ENCODE measurements at regions not wholly inside any gene's neighbourhood (a gene's known extent, or its start where the extent isn't known, plus 50 kb on each side); places are given as distances from the start of the nearest gene placed in this dataset.

GRCh38 chr1:80910426-80910825 lies 890.3 kb upstream of the ADGRL2 start:
- TF ChIP-seq CTCF (conservative IDR thresholded peaks at IDR 0.05) = no peak
- Histone ChIP-seq H3K27me3 (ENCODE audit: control insufficient read depth, insufficient read depth, low read length, poor library complexity, severe bottlenecking) (no peaks in the 10 kb centered on the region), H3K9me3 (ENCODE audit: control insufficient read depth, low read length) (no peaks in the 10 kb centered on the region), H3K4me1 (ENCODE audit: control insufficient read depth, insufficient read depth, low read length) (no peaks in the 10 kb centered on the region), H3K27ac (ENCODE audit: low read depth, low read length) (no peak overlapping the region), H3K4me3 (ENCODE audit: low read length) (no peak overlapping the region), H3K36me3 (ENCODE audit: control insufficient read depth, insufficient read depth, low read length) (no peaks in the 10 kb centered on the region), H3K9ac (ENCODE audit: extremely low read depth, low read length, poor library complexity, severe bottlenecking) (no peak overlapping the region)
- no peaks in the 10 kb centered on the region for H3K9me3 Mint-ChIP-seq
- no peak overlapping the region for H3K4me3 Mint-ChIP-seq
- DNase-seq = no peak
- no peak overlapping the region for H3K27ac Mint-ChIP-seq
- no peaks in the 10 kb centered on the region for H3K36me3 Mint-ChIP-seq (ENCODE audit: low read depth)
- 91% methylated on average over 2 of the region's 2 CpGs; no CpG with 5 or more reads in 1 of the 2 experiments for WGBS, 2 experiments (ENCODE audit: insufficient coverage in 1 of 2, insufficient read length in 1 of 2)
- no peaks in the 10 kb centered on the region for H3K27me3 Mint-ChIP-seq (ENCODE audit: insufficient read depth)
- no peaks in the 10 kb centered on the region for H3K4me1 Mint-ChIP-seq

GRCh38 chr1:80909172-80909784 lies 891.5 kb upstream of the ADGRL2 start:
- no peak for TF ChIP-seq CTCF (conservative IDR thresholded peaks at IDR 0.05)
- Histone ChIP-seq H3K27ac (ENCODE audit: low read depth, low read length) (no peak overlapping the region), H3K4me1 (ENCODE audit: control insufficient read depth, insufficient read depth, low read length) (no peaks in the 10 kb centered on the region), H3K9me3 (ENCODE audit: control insufficient read depth, low read length) (no peaks in the 10 kb centered on the region), H3K36me3 (ENCODE audit: control insufficient read depth, insufficient read depth, low read length) (no peaks in the 10 kb centered on the region), H3K9ac (ENCODE audit: extremely low read depth, low read length, poor library complexity, severe bottlenecking) (no peak overlapping the region), H3K27me3 (ENCODE audit: control insufficient read depth, insufficient read depth, low read length, poor library complexity, severe bottlenecking) (no peaks in the 10 kb centered on the region), H3K4me3 (ENCODE audit: low read length) (no peak overlapping the region)
- no peaks in the 10 kb centered on the region for H3K27me3 Mint-ChIP-seq (ENCODE audit: insufficient read depth)
- no peaks in the 10 kb centered on the region for H3K4me1 Mint-ChIP-seq
- H3K9me3 Mint-ChIP-seq = no peaks in the 10 kb centered on the region
- WGBS, 2 experiments (ENCODE audit: insufficient coverage in 1 of 2, insufficient read length in 1 of 2) = 67 to 72% methylated on average over 3 to 5 of the region's 5 CpGs
- DNase-seq = no peak
- H3K4me3 Mint-ChIP-seq = no peak overlapping the region
- H3K36me3 Mint-ChIP-seq (ENCODE audit: low read depth) = no peaks in the 10 kb centered on the region
- H3K27ac Mint-ChIP-seq = no peak overlapping the region

- WGBS, 2 experiments (ENCODE audit: insufficient coverage in 1 of 2, insufficient read length in 1 of 2) = 97 to 100% methylated on average over 1 to 3 of the region's 3 CpGs
Observed at GRCh38 chr1:80896781-80897356, 903.9 kb upstream of the ADGRL2 start.

More at GRCh38 chr1:80896781-80897356, 903.9 kb upstream of the ADGRL2 start:
- no peaks in the 10 kb centered on the region for H3K9me3 ChIP-seq (ENCODE audit: control insufficient read depth, low read length)
- no peaks in the 10 kb centered on the region for H3K36me3 Mint-ChIP-seq (ENCODE audit: low read depth)
- no peak overlapping the region for H3K27ac ChIP-seq (ENCODE audit: low read depth, low read length)
- H3K27me3 Mint-ChIP-seq (ENCODE audit: insufficient read depth) = no peaks in the 10 kb centered on the region
- H3K4me3 ChIP-seq (ENCODE audit: low read length) = no peak overlapping the region
- peaks cover 2% of the 10 kb centered on the region for H3K9me3 Mint-ChIP-seq
- H3K27me3 ChIP-seq (ENCODE audit: control insufficient read depth, insufficient read depth, low read length, poor library complexity, severe bottlenecking) = no peaks in the 10 kb centered on the region
- H3K36me3 ChIP-seq (ENCODE audit: control insufficient read depth, insufficient read depth, low read length) = no peaks in the 10 kb centered on the region
- no peaks in the 10 kb centered on the region for H3K4me1 ChIP-seq (ENCODE audit: control insufficient read depth, insufficient read depth, low read length)
- H3K4me3 Mint-ChIP-seq = no peak overlapping the region
- no peak overlapping the region for H3K9ac ChIP-seq (ENCODE audit: extremely low read depth, low read length, poor library complexity, severe bottlenecking)
- no peak overlapping the region for H3K27ac Mint-ChIP-seq
- TF ChIP-seq CTCF (conservative IDR thresholded peaks at IDR 0.05) = no peak
- H3K4me1 Mint-ChIP-seq = peaks cover 7% of the 10 kb centered on the region
- DNase-seq = no peak

All from endodermal cell (in vitro differentiated cells).